Suppressor macrophage treated with lipopolysaccharide for 4 hours (primary cell): ENCODE measurements at regions not wholly inside any gene's neighbourhood (a gene's known extent, or its start where the extent isn't known, plus 50 kb on each side); places are given as distances from the start of the nearest gene placed in this dataset.

ENCODE experiments used
- DNase-seq: peaks from one replicate; pipeline ENCODE4 v3.0.0-alpha.2; 2020

- DNase-seq: no peak
These were observed 107.2 kb upstream of the IGFBP3 start for GRCh38 chr7:46028246-46028645.

- no peak for DNase-seq
These were observed 105.7 kb upstream of the IGFBP3 start for GRCh38 chr7:46026741-46027140.

- no peak for DNase-seq
These were observed 103.3 kb upstream of the IGFBP3 start for GRCh38 chr7:46024263-46024916.

GRCh38 chr7:46022397-46022796 lies 101.3 kb upstream of the IGFBP3 start:
- DNase-seq: no peak

GRCh38 chr7:46015107-46015868 lies 94.2 kb upstream of the IGFBP3 start:
- DNase-seq: no peak

GRCh38 chr7:46011501-46011900 lies 90.4 kb upstream of the IGFBP3 start:
- DNase-seq: no peak

GRCh38 chr7:46011059-46011458 lies 90.0 kb upstream of the IGFBP3 start:
- no peak for DNase-seq

GRCh38 chr7:46009211-46009610 lies 88.1 kb upstream of the IGFBP3 start:
- DNase-seq: no peak

- no peak for DNase-seq
These were observed 87.0 kb upstream of the IGFBP3 start for GRCh38 chr7:46007990-46008643.

GRCh38 chr7:46007194-46007593 lies 86.1 kb upstream of the IGFBP3 start:
- DNase-seq: no peak

GRCh38 chr7:46006723-46007122 lies 85.7 kb upstream of the IGFBP3 start:
- DNase-seq: no peak

- no peak for DNase-seq
These were observed 85.1 kb upstream of the IGFBP3 start for GRCh38 chr7:46006212-46006611.

- DNase-seq: no peak
These were observed 83.9 kb upstream of the IGFBP3 start for GRCh38 chr7:46004965-46005364.

- no peak for DNase-seq
These were observed 83.1 kb upstream of the IGFBP3 start for GRCh38 chr7:46003896-46004875.

GRCh38 chr7:46003161-46003560 lies 82.1 kb upstream of the IGFBP3 start:
- no peak for DNase-seq

GRCh38 chr7:46000513-46000912 lies 79.4 kb upstream of the IGFBP3 start:
- DNase-seq: no peak

- no peak for DNase-seq
These were observed 78.5 kb upstream of the IGFBP3 start for GRCh38 chr7:45999541-45999940.

GRCh38 chr7:45998506-45998905 lies 77.4 kb upstream of the IGFBP3 start:
- no peak for DNase-seq

GRCh38 chr7:45993621-45994020 lies 72.5 kb upstream of the IGFBP3 start:
- no peak for DNase-seq

- DNase-seq: no peak
These were observed 71.8 kb upstream of the IGFBP3 start for GRCh38 chr7:45992826-45993225.

- no peak for DNase-seq
These were observed 69.2 kb upstream of the IGFBP3 start for GRCh38 chr7:45990276-45990675.

GRCh38 chr7:45988405-45989057 lies 67.5 kb upstream of the IGFBP3 start:
- no peak for DNase-seq
